ENCODE measurements at regions not wholly inside any gene's neighbourhood (a gene's known extent, or its start where the extent isn't known, plus 50 kb on each side); places are given as distances from the start of the nearest gene placed in this dataset.

GRCh38 chr3:18529631-18530030, 104.5 kb upstream of the SATB1 start:
- TF ChIP-seq POLR2A (IDR thresholded peaks at IDR 0.05) (no peak), CTCF (IDR thresholded peaks at IDR 0.05) (no peak), POLR2AphosphoS5 (IDR thresholded peaks at IDR 0.05) (no peak)

Data from suprapubic skin (tissue), 4 donors.